GM23338 (cell line): ENCODE measurements at regions not wholly inside any gene's neighbourhood (a gene's known extent, or its start where the extent isn't known, plus 50 kb on each side); places are given as distances from the start of the nearest gene placed in this dataset.

Source experiments
- EZH2phosphoT487 ChIP-seq: fragments of 200-600 bp; sonication (generic); IDR thresholded peaks from one replicate; pipeline ENCODE4 v1.8.1; 2018; ENCODE audit warnings: antibody characterized with exemption; ENCODE audit not compliant: unreplicated experiment
- JUNB ChIP-seq: IDR thresholded peaks from one replicate; pipeline ENCODE4 v1.6.1; 2016; ENCODE audit warnings: antibody characterized with exemption; ENCODE audit not compliant: unreplicated experiment
- NANOG ChIP-seq: IDR thresholded peaks from 2 replicates; pipeline ENCODE4 v1.6.1; 2016; ENCODE audit warnings: antibody characterized with exemption, borderline replicate concordance
- REST ChIP-seq: IDR thresholded peaks from one replicate; pipeline ENCODE4 v1.6.1; 2018; ENCODE audit warnings: antibody characterized with exemption; ENCODE audit not compliant: unreplicated experiment
- STAT1 ChIP-seq: IDR thresholded peaks from one replicate; pipeline ENCODE4 v1.6.1; 2016; ENCODE audit warnings: antibody characterized with exemption; ENCODE audit not compliant: unreplicated experiment
- TF ChIP-seq, protein P1 (sequence below): fragments of 250-450 bp; sonication (Bioruptor Pico); IDR thresholded peaks from 2 replicates; pipeline ENCODE4 v1.5.0; 2020; ENCODE audit warnings: mild to moderate bottlenecking, moderate library complexity
- TF ChIP-seq, protein P2 (sequence below): IDR thresholded peaks from 2 replicates; pipeline ENCODE4 v1.6.1; 2016; ENCODE audit warnings: antibody characterized with exemption

- TF ChIP-seq, protein P1, sequence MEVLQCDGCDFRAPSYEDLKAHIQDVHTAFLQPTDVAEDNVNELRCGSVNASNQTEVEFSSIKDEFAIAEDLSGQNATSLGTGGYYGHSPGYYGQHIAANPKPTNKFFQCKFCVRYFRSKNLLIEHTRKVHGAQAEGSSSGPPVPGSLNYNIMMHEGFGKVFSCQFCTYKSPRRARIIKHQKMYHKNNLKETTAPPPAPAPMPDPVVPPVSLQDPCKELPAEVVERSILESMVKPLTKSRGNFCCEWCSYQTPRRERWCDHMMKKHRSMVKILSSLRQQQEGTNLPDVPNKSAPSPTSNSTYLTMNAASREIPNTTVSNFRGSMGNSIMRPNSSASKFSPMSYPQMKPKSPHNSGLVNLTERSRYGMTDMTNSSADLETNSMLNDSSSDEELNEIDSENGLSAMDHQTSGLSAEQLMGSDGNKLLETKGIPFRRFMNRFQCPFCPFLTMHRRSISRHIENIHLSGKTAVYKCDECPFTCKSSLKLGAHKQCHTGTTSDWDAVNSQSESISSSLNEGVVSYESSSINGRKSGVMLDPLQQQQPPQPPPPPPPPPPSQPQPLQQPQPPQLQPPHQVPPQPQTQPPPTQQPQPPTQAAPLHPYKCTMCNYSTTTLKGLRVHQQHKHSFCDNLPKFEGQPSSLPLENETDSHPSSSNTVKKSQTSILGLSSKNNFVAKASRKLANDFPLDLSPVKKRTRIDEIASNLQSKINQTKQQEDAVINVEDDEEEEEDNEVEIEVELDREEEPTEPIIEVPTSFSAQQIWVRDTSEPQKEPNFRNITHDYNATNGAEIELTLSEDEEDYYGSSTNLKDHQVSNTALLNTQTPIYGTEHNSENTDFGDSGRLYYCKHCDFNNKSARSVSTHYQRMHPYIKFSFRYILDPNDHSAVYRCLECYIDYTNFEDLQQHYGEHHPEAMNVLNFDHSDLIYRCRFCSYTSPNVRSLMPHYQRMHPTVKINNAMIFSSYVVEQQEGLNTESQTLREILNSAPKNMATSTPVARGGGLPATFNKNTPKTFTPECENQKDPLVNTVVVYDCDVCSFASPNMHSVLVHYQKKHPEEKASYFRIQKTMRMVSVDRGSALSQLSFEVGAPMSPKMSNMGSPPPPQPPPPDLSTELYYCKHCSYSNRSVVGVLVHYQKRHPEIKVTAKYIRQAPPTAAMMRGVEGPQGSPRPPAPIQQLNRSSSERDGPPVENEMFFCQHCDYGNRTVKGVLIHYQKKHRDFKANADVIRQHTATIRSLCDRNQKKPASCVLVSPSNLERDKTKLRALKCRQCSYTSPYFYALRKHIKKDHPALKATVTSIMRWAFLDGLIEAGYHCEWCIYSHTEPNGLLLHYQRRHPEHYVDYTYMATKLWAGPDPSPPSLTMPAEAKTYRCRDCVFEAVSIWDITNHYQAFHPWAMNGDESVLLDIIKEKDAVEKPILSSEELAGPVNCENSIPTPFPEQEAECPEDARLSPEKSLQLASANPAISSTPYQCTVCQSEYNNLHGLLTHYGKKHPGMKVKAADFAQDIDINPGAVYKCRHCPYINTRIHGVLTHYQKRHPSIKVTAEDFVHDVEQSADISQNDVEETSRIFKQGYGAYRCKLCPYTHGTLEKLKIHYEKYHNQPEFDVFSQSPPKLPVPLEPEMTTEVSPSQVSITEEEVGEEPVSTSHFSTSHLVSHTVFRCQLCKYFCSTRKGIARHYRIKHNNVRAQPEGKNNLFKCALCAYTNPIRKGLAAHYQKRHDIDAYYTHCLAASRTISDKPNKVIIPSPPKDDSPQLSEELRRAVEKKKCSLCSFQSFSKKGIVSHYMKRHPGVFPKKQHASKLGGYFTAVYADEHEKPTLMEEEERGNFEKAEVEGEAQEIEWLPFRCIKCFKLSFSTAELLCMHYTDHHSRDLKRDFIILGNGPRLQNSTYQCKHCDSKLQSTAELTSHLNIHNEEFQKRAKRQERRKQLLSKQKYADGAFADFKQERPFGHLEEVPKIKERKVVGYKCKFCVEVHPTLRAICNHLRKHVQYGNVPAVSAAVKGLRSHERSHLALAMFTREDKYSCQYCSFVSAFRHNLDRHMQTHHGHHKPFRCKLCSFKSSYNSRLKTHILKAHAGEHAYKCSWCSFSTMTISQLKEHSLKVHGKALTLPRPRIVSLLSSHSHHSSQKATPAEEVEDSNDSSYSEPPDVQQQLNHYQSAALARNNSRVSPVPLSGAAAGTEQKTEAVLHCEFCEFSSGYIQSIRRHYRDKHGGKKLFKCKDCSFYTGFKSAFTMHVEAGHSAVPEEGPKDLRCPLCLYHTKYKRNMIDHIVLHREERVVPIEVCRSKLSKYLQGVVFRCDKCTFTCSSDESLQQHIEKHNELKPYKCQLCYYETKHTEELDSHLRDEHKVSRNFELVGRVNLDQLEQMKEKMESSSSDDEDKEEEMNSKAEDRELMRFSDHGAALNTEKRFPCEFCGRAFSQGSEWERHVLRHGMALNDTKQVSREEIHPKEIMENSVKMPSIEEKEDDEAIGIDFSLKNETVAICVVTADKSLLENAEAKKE (CRISPR knock-in tag): no peak
- no peak for TF ChIP-seq NANOG
- TF ChIP-seq, protein P2, sequence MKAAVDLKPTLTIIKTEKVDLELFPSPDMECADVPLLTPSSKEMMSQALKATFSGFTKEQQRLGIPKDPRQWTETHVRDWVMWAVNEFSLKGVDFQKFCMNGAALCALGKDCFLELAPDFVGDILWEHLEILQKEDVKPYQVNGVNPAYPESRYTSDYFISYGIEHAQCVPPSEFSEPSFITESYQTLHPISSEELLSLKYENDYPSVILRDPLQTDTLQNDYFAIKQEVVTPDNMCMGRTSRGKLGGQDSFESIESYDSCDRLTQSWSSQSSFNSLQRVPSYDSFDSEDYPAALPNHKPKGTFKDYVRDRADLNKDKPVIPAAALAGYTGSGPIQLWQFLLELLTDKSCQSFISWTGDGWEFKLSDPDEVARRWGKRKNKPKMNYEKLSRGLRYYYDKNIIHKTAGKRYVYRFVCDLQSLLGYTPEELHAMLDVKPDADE: no peak
- TF ChIP-seq STAT1: no peak
- TF ChIP-seq REST: no peak
- no peak for TF ChIP-seq EZH2phosphoT487
- TF ChIP-seq JUNB: no peak
Measured at GRCh38 chr5:1707467-1707866, 92.2 kb downstream of the MRPL36 start (continued).
